H1 (cell line): ENCODE measurements at regions not wholly inside any gene's neighbourhood (a gene's known extent, or its start where the extent isn't known, plus 50 kb on each side); places are given as distances from the start of the nearest gene placed in this dataset.

Experiments used
- CTCF ChIA-PET: fragments of 300-600 bp; sonication (Branson Sonifier 250); formaldehyde crosslinking; loops from one replicate; lab custom pipeline; 2021; ENCODE audit not compliant: partially characterized antibody; lab: Charles Lee
- POLR2A ChIA-PET: fragments of 300-600 bp; sonication (Branson Sonifier 250); formaldehyde crosslinking; loops from one replicate; lab custom pipeline; 2021; ENCODE audit warnings: inconsistent platforms; ENCODE audit not compliant: partially characterized antibody; lab: Charles Lee
- DNase-seq, 2 experiments: peaks; one replicate each; pipeline versions ENCODE4 v3.0.0 to v3.0.0-alpha.2; 2010 to 2022; ENCODE audit warnings: low spot score in 2 of 2, low read depth in 1 of 2, mixed read lengths in 1 of 2
- FAIRE-seq: peaks from 2 replicates; lab custom pipeline; 2011; peaks lifted over from hg19 to GRCh38; lab: Jason Lieb, UNC
- H2AFZ ChIP-seq: 2 replicates; pipeline ENCODE4 v1.8.1; 2012; ENCODE audit warnings: low read length, inconsistent platforms
- H2AK5ac ChIP-seq: 2 replicates; pipeline ENCODE4 v1.6.1; 2013; ENCODE audit warnings: low read depth, low read length
- H2BK120ac ChIP-seq: replicated peaks from 2 replicates; pipeline ENCODE3; 2013; ENCODE audit warnings: low read depth, low read length, inconsistent platforms
- H2BK12ac ChIP-seq: 2 replicates; pipeline ENCODE4 v1.6.1; 2013; ENCODE audit warnings: low read depth, low read length
- H2BK15ac ChIP-seq: 2 replicates; pipeline ENCODE4 v1.6.1; 2013; ENCODE audit warnings: low read length
- H2BK20ac ChIP-seq: 2 replicates; pipeline ENCODE4 v1.6.1; 2013; ENCODE audit warnings: low read length
- H2BK5ac ChIP-seq: 2 replicates; pipeline ENCODE4 v1.6.1; 2013; ENCODE audit warnings: low read depth, low read length
- H3K14ac ChIP-seq: 2 replicates; pipeline ENCODE4 v1.6.1; 2013; ENCODE audit warnings: inconsistent platforms; ENCODE audit not compliant: insufficient read length
- H3K18ac ChIP-seq: 2 replicates; pipeline ENCODE4 v1.6.1; 2013; ENCODE audit warnings: low read length; ENCODE audit errors: extremely low read depth
- H3K23ac ChIP-seq: 2 replicates; pipeline ENCODE4 v1.6.1; 2013; ENCODE audit warnings: inconsistent platforms; ENCODE audit not compliant: insufficient read length
- H3K23me2 ChIP-seq: 2 replicates; pipeline ENCODE4 v1.6.1; 2013; ENCODE audit warnings: low read depth, low read length
- H3K27ac ChIP-seq: 2 replicates; pipeline ENCODE4 v1.6.1; 2011; ENCODE audit warnings: low read depth, low read length, inconsistent platforms
- H3K27me3 ChIP-seq, 4 experiments: replicated peaks in 1 of 4; 1 replicate in 1 of 4; 2 replicates in 3 of 4; pipeline versions ENCODE4 v1.6.1 to v1.8.1; 2011 to 2013; ENCODE audit warnings: low read length in 3 of 4, mild to moderate bottlenecking in 3 of 4, inconsistent platforms in 2 of 4, mixed read lengths in 2 of 4, moderate library complexity in 1 of 4; ENCODE audit not compliant: control insufficient read depth in 3 of 4, insufficient read depth in 3 of 4; ENCODE audit errors: extremely low read depth in 1 of 4
- H3K36me3 ChIP-seq, 4 experiments: 2 replicates each; pipeline versions ENCODE4 v1.6.1 to v1.8.1; 2011 to 2013; ENCODE audit warnings: mild to moderate bottlenecking in 4 of 4, low read length in 3 of 4, moderate library complexity in 2 of 4, control low read depth in 1 of 4, inconsistent platforms in 1 of 4; ENCODE audit not compliant: insufficient read depth in 4 of 4, control insufficient read depth in 2 of 4
- H3K4ac ChIP-seq: replicated peaks from 2 replicates; pipeline ENCODE3; 2013; ENCODE audit warnings: low read length, low read depth, mixed read lengths, inconsistent platforms; ENCODE audit not compliant: insufficient read length
- H3K4me1 ChIP-seq, 4 experiments: replicated peaks in 1 of 4; 1 replicate in 1 of 4; 2 replicates in 3 of 4; pipeline versions ENCODE4 v1.6.1 to v1.8.1; 2011 to 2013; ENCODE audit warnings: low read length in 3 of 4, inconsistent platforms in 2 of 4, mixed read lengths in 1 of 4; ENCODE audit not compliant: insufficient read depth in 4 of 4, control insufficient read depth in 3 of 4
- H3K4me2 ChIP-seq, 2 experiments: 2 replicates each; pipeline versions ENCODE4 v1.6.1 to v1.8.1; 2011 to 2013; ENCODE audit warnings: low read depth in 2 of 2, low read length in 2 of 2, control low read depth in 1 of 2, inconsistent platforms in 1 of 2, mild to moderate bottlenecking in 1 of 2; ENCODE audit not compliant: insufficient read depth in 1 of 2
- H3K4me3 ChIP-seq, 4 experiments: fragments of 200-600, 300-600 bp in 1 of 4; sonication (generic), shearing (Covaris generic), sonication (Bioruptor Twin) in 1 of 4; 2 replicates each; pipeline versions ENCODE4 v1.5.1 to v1.8.1; 2011 to 2016; ENCODE audit warnings: low read length in 4 of 4, low read depth in 3 of 4, control low read depth in 2 of 4, inconsistent platforms in 2 of 4, mild to moderate bottlenecking in 2 of 4, mixed read lengths in 1 of 4, moderate library complexity in 1 of 4; ENCODE audit not compliant: insufficient read depth in 2 of 4; ENCODE audit errors: extremely low read depth in 1 of 4
- H3K56ac ChIP-seq: replicated peaks from 2 replicates; pipeline ENCODE3; 2013; ENCODE audit warnings: low read depth, mild to moderate bottlenecking, mixed read lengths, low read length, inconsistent platforms; ENCODE audit not compliant: insufficient read length
- H3K79me1 ChIP-seq: 2 replicates; pipeline ENCODE4 v1.6.1; 2013; ENCODE audit warnings: low read depth, low read length, control low read depth
- H3K79me2 ChIP-seq, 2 experiments: 2 replicates each; pipeline versions ENCODE4 v1.6.1 to v1.8.1; 2012 to 2013; ENCODE audit warnings: low read length in 2 of 2, mild to moderate bottlenecking in 2 of 2, inconsistent platforms in 1 of 2; ENCODE audit not compliant: insufficient read depth in 2 of 2, control insufficient read depth in 1 of 2
- H3K9ac ChIP-seq, 4 experiments: replicated peaks in 1 of 4; 1 replicate in 1 of 4; 2 replicates in 3 of 4; pipeline versions ENCODE4 v1.6.1 to v1.8.1; 2011 to 2013; ENCODE audit warnings: low read depth in 3 of 4, low read length in 3 of 4, control low read depth in 2 of 4, mild to moderate bottlenecking in 2 of 4, moderate library complexity in 2 of 4, inconsistent platforms in 1 of 4; ENCODE audit errors: extremely low read depth in 1 of 4
- H3K9me3 ChIP-seq, 2 experiments: 2 replicates each; pipeline versions ENCODE4 v1.6.1 to v1.8.1; 2012 to 2013; ENCODE audit warnings: mild to moderate bottlenecking in 2 of 2, moderate library complexity in 2 of 2, control low read depth in 1 of 2, inconsistent platforms in 1 of 2, low read depth in 1 of 2, low read length in 1 of 2, mixed read lengths in 1 of 2; ENCODE audit not compliant: insufficient read depth in 2 of 2
- H4K20me1 ChIP-seq, 2 experiments: replicated peaks in 1 of 2; 2 replicates each; pipeline versions ENCODE3 to v1.8.1; 2011 to 2013; ENCODE audit warnings: inconsistent platforms in 2 of 2, low read length in 2 of 2, mild to moderate bottlenecking in 1 of 2; ENCODE audit not compliant: insufficient read depth in 2 of 2, control insufficient read depth in 1 of 2
- H4K5ac ChIP-seq: 2 replicates; pipeline ENCODE4 v1.6.1; 2013; ENCODE audit warnings: low read length, low read depth, mixed read lengths, inconsistent platforms; ENCODE audit not compliant: insufficient read length
- H4K8ac ChIP-seq: 2 replicates; pipeline ENCODE4 v1.8.0; 2013; ENCODE audit warnings: mild to moderate bottlenecking, moderate library complexity, low read length, inconsistent platforms; ENCODE audit not compliant: insufficient read depth; ENCODE audit errors: extremely low read depth
- H4K91ac ChIP-seq: replicated peaks from 2 replicates; pipeline ENCODE3; 2013; ENCODE audit warnings: low read length, mixed read lengths, inconsistent platforms; ENCODE audit not compliant: insufficient read length
- ATF2 ChIP-seq: IDR thresholded peaks from 2 replicates; pipeline ENCODE4 v1.6.1; 2012; ENCODE audit warnings: low read length, inconsistent platforms
- CBX5 ChIP-seq: fragments of 300-800, 300-1000 bp; sonication (generic); IDR thresholded peaks from 2 replicates; pipeline ENCODE4 v1.7.1; 2016; ENCODE audit warnings: antibody characterized with exemption, low read length, low read depth
- CHD2 ChIP-seq: IDR thresholded peaks from 2 replicates; pipeline ENCODE4 v1.6.1; 2012; ENCODE audit warnings: low read length, improper control_type of control experiment
- KDM1A ChIP-seq: fragments of 200-600, 300-600 bp; sonication (generic); IDR thresholded peaks from 2 replicates; pipeline ENCODE4 v1.7.1; 2016; ENCODE audit warnings: mild to moderate bottlenecking, low read length, borderline replicate concordance
- MAFK ChIP-seq: IDR thresholded peaks from 2 replicates; pipeline ENCODE4 v1.6.1; 2012; ENCODE audit warnings: low read depth, mild to moderate bottlenecking, improper control_type of control experiment, low read length
- POLR2AphosphoS5 ChIP-seq: IDR thresholded peaks from 2 replicates; pipeline ENCODE4 v1.6.1; 2011; ENCODE audit warnings: low read depth, low read length
- RXRA ChIP-seq: IDR thresholded peaks from 2 replicates; pipeline ENCODE4 v1.6.1; 2011; ENCODE audit warnings: low read depth, mild to moderate bottlenecking, low read length, moderate library complexity; ENCODE audit not compliant: insufficient read depth
- SAP30 ChIP-seq: fragments of 300-600 bp; sonication (generic); IDR thresholded peaks from 2 replicates; pipeline ENCODE4 v1.7.1; 2012; ENCODE audit warnings: low read length, moderate library complexity, mild to moderate bottlenecking, inconsistent platforms; ENCODE audit not compliant: insufficient read depth, insufficient replicate concordance
- SP2 ChIP-seq: IDR thresholded peaks from 2 replicates; pipeline ENCODE4 v1.6.1; 2012; ENCODE audit warnings: mild to moderate bottlenecking, low read length, inconsistent platforms
- SRF ChIP-seq: IDR thresholded peaks from 2 replicates; pipeline ENCODE4 v1.6.1; 2011; ENCODE audit warnings: mild to moderate bottlenecking, low read depth, low read length, moderate library complexity
- SUZ12 ChIP-seq: fragments of 200-600 bp; sonication (generic); IDR thresholded peaks from 2 replicates; pipeline ENCODE4 v1.6.1; 2012; ENCODE audit warnings: mild to moderate bottlenecking, inconsistent platforms, low read length, moderate library complexity, mixed read lengths
- TBP ChIP-seq: IDR thresholded peaks from 2 replicates; pipeline ENCODE4 v1.6.1; 2011; ENCODE audit warnings: low read depth, low read length, improper control_type of control experiment
- USF2 ChIP-seq: IDR thresholded peaks from 2 replicates; pipeline ENCODE4 v1.6.1; 2011; ENCODE audit warnings: low read length, improper control_type of control experiment
- WGBS, 2 experiments: shearing (Covaris generic) in 1 of 2; methylation state at CpG; one replicate each; pipeline versions ENCODE4 v1.1.6 to v1.1.7; 2013 to 2015; ENCODE audit warnings: low lambda C conversion rate in 2 of 2, mixed read lengths in 2 of 2, inconsistent platforms in 1 of 2, low coverage in 1 of 2, missing lambda C conversion rate in 1 of 2; ENCODE audit not compliant: insufficient replicate concordance in 2 of 2, insufficient coverage in 1 of 2, insufficient read length in 1 of 2; ENCODE audit errors: extremely low coverage in 1 of 2, missing lambda C conversion rate in 1 of 2; 5-methylcytosine and 5-hydroxymethylcytosine counted together

DNA sequence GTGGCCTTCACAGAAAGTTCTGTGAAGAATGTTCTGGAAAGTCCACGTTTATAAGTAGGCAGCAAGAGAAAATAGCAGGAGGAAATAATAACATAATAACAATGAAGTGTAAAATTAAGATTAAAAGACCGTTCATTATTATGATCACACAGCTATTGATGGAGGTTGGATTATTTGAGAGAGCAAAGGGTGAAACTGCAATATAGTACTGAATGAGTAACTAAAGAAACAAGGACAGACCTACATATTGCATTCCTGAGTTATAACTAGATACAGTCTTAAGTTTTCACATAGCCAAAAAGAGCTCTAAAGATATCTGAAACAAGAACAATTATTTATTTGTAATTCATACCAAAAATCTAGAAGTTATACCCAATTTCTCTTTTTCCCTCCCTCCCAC is 122.9 kb upstream of the TMEM164 start:
- POLR2A ChIA-PET: no interaction called here
- Histone ChIP-seq H3K27ac (no peak overlapping the region), H2BK5ac (no peak overlapping the region), H3K79me1 (no peaks in the 10 kb centered on the region), H2BK20ac (no peak overlapping the region), H4K91ac (no peak overlapping the region), H3K23me2 (no peaks in the 10 kb centered on the region), H2AFZ (no peak overlapping the region), H2BK120ac (no peak overlapping the region), H3K4me2 (no peak overlapping the region), H3K4ac (no peak overlapping the region), H2BK15ac (no peak overlapping the region), H2BK12ac (no peak overlapping the region), H3K36me3 (no peaks in the 10 kb centered on the region), H4K8ac (no peak overlapping the region), H3K79me2 (no peaks in the 10 kb centered on the region), H3K4me3 (no peak overlapping the region), H4K20me1 (no peaks in the 10 kb centered on the region), H3K56ac (no peak overlapping the region), H3K14ac (no peak overlapping the region), H4K5ac (no peak overlapping the region), H3K9ac (no peak overlapping the region), H3K9me3 (no peaks in the 10 kb centered on the region), H3K18ac (no peak overlapping the region), H3K23ac (no peak overlapping the region), H3K4me1 (no peaks in the 10 kb centered on the region), H2AK5ac (no peak overlapping the region), H3K27me3 (no peaks in the 10 kb centered on the region)
- DNase-seq (no peak), FAIRE-seq (peak; percentile 13)
- CTCF ChIA-PET: interaction anchor here (1.0 to 3.0 kb wide), 5 partner anchors 10 to 168 kb away, joined by 3 to 11 read pairs (median 6); no protein-coding TSS in a partner anchor
- WGBS, 2 experiments: 90% methylated on average over 2 of the region's 2 CpGs; no CpG with 5 or more reads in 1 of the 2 experiments
- TF ChIP-seq ATF2: no peak
- TF ChIP-seq SRF: no peak
- no peak for TF ChIP-seq SAP30
- no peak for TF ChIP-seq POLR2AphosphoS5
- TF ChIP-seq CHD2: no peak
- TF ChIP-seq RXRA: no peak
- TF ChIP-seq MAFK: no peak
- TF ChIP-seq SUZ12: no peak
- no peak for TF ChIP-seq SP2
- TF ChIP-seq KDM1A: no peak
- TF ChIP-seq USF2: no peak
- TF ChIP-seq TBP: no peak
- no peak for TF ChIP-seq CBX5
